Natural killer cell treated with Interleukin-12 subunit alpha and Interleukin-12 subunit beta and Interleukin-15 and Interleukin-18, amount 100 ng/mL, for 72 hours (primary cell): ENCODE measurements at regions not wholly inside any gene's neighbourhood (a gene's known extent, or its start where the extent isn't known, plus 50 kb on each side); places are given as distances from the start of the nearest gene placed in this dataset.

Experiments used
- ATAC-seq, 2 donors: fragments of 150-1000 bp; cut with Tn5 transposase in 1 of 2; sonication (Bioruptor Pico), chemical (Tn5 transposase) in 1 of 2; 2 replicates each; pipeline ENCODE4 v1.10.0; 2021
- DNase-seq: peaks from one replicate; pipeline ENCODE4 v3.0.0; 2022; ENCODE audit warnings: low spot score
- H3K27ac Mint-ChIP-seq, 2 donors: 1 replicate in 1 of 2; 2 replicates in 1 of 2; pipeline ENCODE4 v1.8.0; 2022; ENCODE audit warnings: mixed read lengths in 2 of 2, mild to moderate bottlenecking in 1 of 2, moderate library complexity in 1 of 2
- H3K27me3 Mint-ChIP-seq, 2 donors: 1 replicate in 1 of 2; 2 replicates in 1 of 2; pipeline ENCODE4 v1.8.0; 2022; ENCODE audit warnings: mixed read lengths in 2 of 2
- H3K36me3 Mint-ChIP-seq: one replicate; pipeline ENCODE4 v1.8.0; 2022; ENCODE audit warnings: mixed read lengths
- H3K4me1 Mint-ChIP-seq, 2 donors: 1 replicate in 1 of 2; 2 replicates in 1 of 2; pipeline ENCODE4 v1.8.0; 2022; ENCODE audit warnings: low read depth in 2 of 2, mixed read lengths in 2 of 2, mild to moderate bottlenecking in 1 of 2
- H3K4me3 Mint-ChIP-seq: one replicate; pipeline ENCODE4 v1.8.0; 2022; ENCODE audit warnings: mixed read lengths
- H3K9me3 Mint-ChIP-seq: 2 replicates; pipeline ENCODE4 v1.8.0; 2022; ENCODE audit warnings: mixed read lengths

DNA sequence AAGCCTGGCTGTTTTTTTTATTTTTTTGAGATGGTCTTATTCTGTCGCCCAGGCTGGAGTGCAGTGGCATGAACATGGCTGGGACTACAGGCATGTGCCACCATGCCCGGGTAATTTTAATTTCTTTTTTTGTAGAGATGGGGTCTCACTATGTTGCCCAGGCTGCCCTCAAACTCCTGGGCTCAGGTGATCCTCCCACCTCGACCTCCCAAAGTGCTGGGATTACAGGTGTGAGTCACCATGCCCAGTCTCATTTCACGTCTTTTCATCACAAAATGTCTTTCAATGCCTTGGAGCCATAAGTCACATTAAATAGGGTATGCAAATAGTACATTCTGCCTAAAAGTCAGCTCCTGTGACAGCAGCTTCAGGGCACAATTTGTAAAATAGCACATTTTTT lies 52.8 kb downstream of the SOX2 start:
- H3K4me3 Mint-ChIP-seq, result no peak overlapping the region
- no peaks in the 10 kb centered on the region for H3K4me1 Mint-ChIP-seq
- no peak overlapping the region for H3K27ac Mint-ChIP-seq
- no peak for DNase-seq
- H3K36me3 Mint-ChIP-seq, result no peaks in the 10 kb centered on the region
- no peaks in the 10 kb centered on the region for H3K27me3 Mint-ChIP-seq
- H3K9me3 Mint-ChIP-seq, result no peaks in the 10 kb centered on the region
- no peak for ATAC-seq

DNA sequence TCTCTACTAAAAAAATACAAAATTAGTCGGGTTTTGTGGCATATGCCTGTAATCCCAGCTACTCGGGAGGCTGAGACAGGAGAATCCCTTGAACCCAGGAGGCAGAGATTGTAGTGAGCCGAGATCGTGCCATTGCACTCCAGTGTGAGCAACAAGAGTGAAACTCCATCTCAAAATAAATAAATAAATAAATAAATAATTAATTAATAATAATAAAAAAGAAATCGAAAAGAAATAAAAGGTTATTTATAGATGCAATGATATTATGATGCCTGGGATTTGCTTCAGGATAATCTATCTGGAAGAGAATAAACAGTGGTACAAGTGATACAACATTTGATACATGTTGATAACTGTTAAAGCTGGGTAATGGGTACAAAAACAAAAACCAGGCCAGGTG lies 58.6 kb downstream of the SOX2 start:
- Mint-ChIP-seq H3K4me1 (no peaks in the 10 kb centered on the region), H3K36me3 (no peaks in the 10 kb centered on the region), H3K4me3 (no peak overlapping the region), H3K27ac (no peak overlapping the region), H3K27me3 (no peaks in the 10 kb centered on the region), H3K9me3 (no peaks in the 10 kb centered on the region)
- ATAC-seq, result no peak
- DNase-seq, result no peak

DNA sequence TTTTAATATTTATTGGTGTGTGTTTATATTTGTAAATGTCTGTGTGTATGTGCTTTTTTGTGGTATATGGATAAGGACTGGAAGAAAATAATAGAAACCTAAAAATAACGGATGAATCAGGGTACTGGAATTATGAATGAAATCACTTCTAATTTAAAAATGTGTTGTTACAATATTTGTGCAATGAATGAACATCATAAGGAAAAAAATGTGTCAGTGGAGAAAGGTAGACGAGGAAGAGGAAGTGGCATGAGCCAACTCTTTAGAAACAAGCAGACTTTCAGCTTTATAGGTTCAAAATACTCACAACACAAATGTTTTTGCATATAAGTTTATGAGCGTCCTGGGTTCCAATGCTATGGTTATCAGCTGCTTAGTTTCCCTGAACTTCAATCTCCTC lies 59.4 kb downstream of the SOX2 start:
- H3K9me3 Mint-ChIP-seq, result no peaks in the 10 kb centered on the region
- no peak overlapping the region for H3K27ac Mint-ChIP-seq
- H3K4me3 Mint-ChIP-seq, result no peak overlapping the region
- H3K27me3 Mint-ChIP-seq, result no peaks in the 10 kb centered on the region
- DNase-seq (no peak), ATAC-seq (no peak)
- H3K36me3 Mint-ChIP-seq, result no peaks in the 10 kb centered on the region
- no peaks in the 10 kb centered on the region for H3K4me1 Mint-ChIP-seq

- Mint-ChIP-seq H3K4me1 (no peaks in the 10 kb centered on the region), H3K27ac (no peak overlapping the region), H3K4me3 (no peak overlapping the region), H3K27me3 (no peaks in the 10 kb centered on the region), H3K9me3 (no peaks in the 10 kb centered on the region), H3K36me3 (no peaks in the 10 kb centered on the region)
- ATAC-seq (no peak), DNase-seq (no peak)
Measured at GRCh38 chr3:181772166-181772565, 60.4 kb downstream of the SOX2 start.

DNA sequence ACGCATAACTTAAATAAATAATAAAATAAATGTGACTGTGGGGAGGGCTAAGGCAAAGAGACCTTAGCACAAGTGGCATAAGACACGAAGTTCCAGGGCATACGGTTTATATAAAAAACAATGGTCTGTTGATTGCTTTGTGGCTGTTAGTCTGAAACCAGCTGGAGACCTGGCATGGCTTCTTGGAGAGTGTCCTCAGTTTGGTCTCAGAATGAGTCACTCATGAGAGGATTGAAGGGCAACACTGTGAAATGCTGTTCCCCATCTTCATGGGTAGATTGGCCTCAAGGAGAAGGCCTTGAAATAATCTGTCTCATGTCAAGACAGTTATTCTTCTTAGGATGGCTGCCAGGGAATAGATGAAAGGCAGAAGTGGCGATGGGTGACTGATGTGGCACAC lies 62.2 kb downstream of the SOX2 start:
- no peaks in the 10 kb centered on the region for H3K27me3 Mint-ChIP-seq
- H3K4me3 Mint-ChIP-seq, result no peak overlapping the region
- H3K27ac Mint-ChIP-seq, result no peak overlapping the region
- no peaks in the 10 kb centered on the region for H3K4me1 Mint-ChIP-seq
- no peaks in the 10 kb centered on the region for H3K9me3 Mint-ChIP-seq
- H3K36me3 Mint-ChIP-seq, result no peaks in the 10 kb centered on the region
- ATAC-seq (no peak), DNase-seq (no peak)

GRCh38 chr3:181782306-181782954 lies 70.7 kb downstream of the SOX2 start:
- DNase-seq (no peak), ATAC-seq (no peak)
- Mint-ChIP-seq H3K27me3 (no peaks in the 10 kb centered on the region), H3K9me3 (no peaks in the 10 kb centered on the region), H3K4me3 (no peak overlapping the region), H3K36me3 (no peaks in the 10 kb centered on the region), H3K4me1 (no peaks in the 10 kb centered on the region), H3K27ac (no peak overlapping the region)

DNA sequence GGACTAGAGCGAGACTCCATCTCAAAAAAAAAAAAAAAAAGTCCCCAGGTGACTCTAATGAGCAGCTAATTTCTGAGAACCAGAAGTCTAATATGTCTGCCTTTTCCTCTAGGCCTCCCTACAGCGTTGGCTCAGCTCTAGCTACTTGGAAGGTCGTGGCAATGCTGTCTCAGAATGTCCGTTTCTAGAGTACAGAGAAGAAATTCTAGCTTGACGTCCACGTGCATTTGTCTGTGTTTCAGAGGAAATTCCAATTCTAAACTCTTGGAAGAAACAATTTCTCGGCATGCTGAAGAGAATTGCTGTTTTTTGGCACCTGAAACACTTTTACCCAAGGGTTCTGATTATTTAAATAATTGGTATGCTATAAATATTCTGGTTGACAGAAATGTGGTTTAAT lies 78.8 kb downstream of the SOX2 start:
- no peaks in the 10 kb centered on the region for H3K27me3 Mint-ChIP-seq

DNA sequence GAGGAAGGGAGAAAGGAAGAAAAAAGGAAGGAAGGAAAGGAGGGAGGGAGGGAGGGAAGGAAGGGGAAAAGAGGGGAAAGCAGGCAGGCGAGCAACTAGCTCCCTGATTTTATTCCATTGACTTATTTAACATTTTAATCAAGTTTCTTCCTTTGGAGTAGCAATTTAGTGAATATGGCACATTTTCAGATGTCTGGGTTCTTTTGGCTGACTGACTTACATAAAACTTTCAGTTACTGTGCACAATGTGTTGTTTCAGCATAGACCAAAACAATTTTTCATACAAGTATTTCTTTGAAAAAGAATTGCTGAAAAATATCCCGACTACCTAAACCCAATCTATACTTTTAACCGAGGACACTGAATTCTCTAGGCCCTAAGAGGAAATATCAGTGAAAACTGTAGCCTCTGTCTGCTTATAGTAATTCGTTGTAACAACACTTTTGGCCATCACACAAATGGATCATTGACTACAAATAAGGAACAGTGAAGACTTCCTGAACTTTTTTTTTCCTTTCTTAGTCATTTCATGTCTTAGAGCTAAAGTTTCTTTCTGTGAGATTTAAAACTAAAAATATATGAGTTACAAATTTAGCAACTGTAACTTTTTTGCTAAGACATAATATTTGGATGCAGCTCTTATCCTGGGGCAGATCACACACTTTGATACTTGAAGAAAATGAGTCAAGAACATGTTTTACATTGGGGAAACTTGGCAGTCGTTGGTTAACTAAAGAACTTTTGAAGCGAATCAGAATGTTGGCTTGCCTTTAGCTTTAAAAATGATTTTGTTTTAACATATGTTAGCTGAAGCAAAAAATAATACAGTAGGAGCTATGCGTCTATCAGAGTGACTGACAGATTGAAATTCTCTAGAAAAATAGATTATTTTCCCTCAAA lies 79.6 kb downstream of the SOX2 start:
- H3K27me3 Mint-ChIP-seq, result no peaks in the 10 kb centered on the region
- no peaks in the 10 kb centered on the region for H3K36me3 Mint-ChIP-seq
- DNase-seq (no peak), ATAC-seq (no peak)
- H3K4me3 Mint-ChIP-seq, result no peak overlapping the region
- H3K4me1 Mint-ChIP-seq, result no peaks in the 10 kb centered on the region
- H3K27ac Mint-ChIP-seq, result no peak overlapping the region
- no peaks in the 10 kb centered on the region for H3K9me3 Mint-ChIP-seq

More for the DNA sequence above, 78.8 kb downstream of the SOX2 start:
- H3K9me3 Mint-ChIP-seq, result no peaks in the 10 kb centered on the region
- H3K36me3 Mint-ChIP-seq, result no peaks in the 10 kb centered on the region
- ATAC-seq (no peak), DNase-seq (no peak)
- H3K4me1 Mint-ChIP-seq, result no peaks in the 10 kb centered on the region
- H3K27ac Mint-ChIP-seq, result no peak overlapping the region
- no peak overlapping the region for H3K4me3 Mint-ChIP-seq

- DNase-seq (no peak), ATAC-seq (no peak)
- Mint-ChIP-seq H3K4me3 (no peak overlapping the region), H3K9me3 (no peaks in the 10 kb centered on the region), H3K36me3 (no peaks in the 10 kb centered on the region), H3K4me1 (no peaks in the 10 kb centered on the region), H3K27me3 (no peaks in the 10 kb centered on the region), H3K27ac (no peak overlapping the region)
Measured at GRCh38 chr3:181793006-181793405, 81.3 kb downstream of the SOX2 start.

DNA sequence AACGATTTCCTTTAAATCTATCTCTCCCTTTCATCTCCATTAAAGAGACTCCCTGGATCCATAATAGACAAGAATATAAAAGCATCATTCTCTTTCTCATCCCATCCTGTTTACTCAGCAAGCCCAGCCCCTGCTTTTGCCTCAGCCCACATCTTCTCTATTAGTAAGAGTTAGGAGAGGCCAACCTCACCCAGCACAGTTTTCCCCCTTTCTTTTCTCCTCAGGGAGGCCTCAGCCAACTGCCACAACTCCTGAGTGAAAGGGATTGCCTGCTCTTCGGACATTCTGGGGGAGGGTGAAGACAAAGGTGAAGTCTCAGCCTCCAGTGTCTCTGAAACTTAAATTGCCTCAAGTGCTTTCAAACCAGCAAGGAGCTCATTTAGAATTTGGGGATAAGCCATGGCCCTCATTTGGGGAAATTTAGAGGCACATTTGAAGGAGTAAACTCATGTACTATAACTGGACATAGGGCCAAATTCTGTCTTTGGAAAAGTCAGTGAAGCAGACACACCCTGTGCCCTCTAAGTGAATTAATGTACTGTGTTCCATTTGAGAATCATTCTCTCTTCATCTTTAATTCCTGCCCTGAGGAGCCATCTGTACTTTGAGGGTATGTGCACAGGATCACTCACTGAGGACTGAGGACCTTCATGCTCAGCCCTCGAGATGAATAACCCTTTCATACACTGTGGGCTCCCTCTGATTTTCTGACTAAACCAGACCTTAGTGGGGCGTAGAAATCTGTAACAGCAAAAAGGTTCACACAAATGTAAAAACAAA lies 82.5 kb downstream of the SOX2 start:
- no peaks in the 10 kb centered on the region for H3K27me3 Mint-ChIP-seq
- H3K36me3 Mint-ChIP-seq, result no peaks in the 10 kb centered on the region
- no peaks in the 10 kb centered on the region for H3K4me1 Mint-ChIP-seq
- ATAC-seq (no peak), DNase-seq (no peak)
- no peaks in the 10 kb centered on the region for H3K9me3 Mint-ChIP-seq
- no peak overlapping the region for H3K27ac Mint-ChIP-seq
- no peak overlapping the region for H3K4me3 Mint-ChIP-seq

GRCh38 chr3:181796641-181797040 lies 84.9 kb downstream of the SOX2 start:
- DNase-seq, result no peak
- H3K9me3 Mint-ChIP-seq, result no peaks in the 10 kb centered on the region
- no peak overlapping the region for H3K27ac Mint-ChIP-seq
- no peaks in the 10 kb centered on the region for H3K27me3 Mint-ChIP-seq
- H3K36me3 Mint-ChIP-seq, result no peaks in the 10 kb centered on the region
- no peak for ATAC-seq
- no peaks in the 10 kb centered on the region for H3K4me1 Mint-ChIP-seq
- H3K4me3 Mint-ChIP-seq, result no peak overlapping the region

- Mint-ChIP-seq H3K4me3 (no peak overlapping the region), H3K36me3 (no peaks in the 10 kb centered on the region), H3K27me3 (no peaks in the 10 kb centered on the region), H3K27ac (no peak overlapping the region), H3K9me3 (no peaks in the 10 kb centered on the region), H3K4me1 (no peaks in the 10 kb centered on the region)
- DNase-seq, result no peak
- no peak for ATAC-seq
Measured at GRCh38 chr3:181797431-181797830, 85.7 kb downstream of the SOX2 start.

DNA sequence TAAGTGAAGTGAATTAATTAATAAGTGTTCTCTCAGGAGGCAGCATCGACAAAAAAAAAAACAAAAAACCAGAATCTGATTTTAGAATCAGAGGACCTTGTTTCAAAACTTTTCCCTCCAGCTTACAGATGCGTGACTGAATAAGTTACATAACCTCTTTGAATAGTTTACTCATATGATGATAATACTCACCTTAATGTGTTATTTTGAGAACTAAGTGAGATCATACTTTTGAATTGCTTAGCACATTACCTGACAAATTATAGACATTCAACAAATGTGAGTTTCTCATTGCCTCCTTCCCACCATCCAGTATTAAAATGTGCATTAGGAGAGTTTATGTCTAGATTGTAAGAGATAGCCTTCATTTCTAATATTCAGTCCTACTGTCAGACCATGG lies 94.0 kb downstream of the SOX2 start:
- Mint-ChIP-seq H3K27me3 (no peaks in the 10 kb centered on the region), H3K9me3 (peaks cover 7% of the 10 kb centered on the region), H3K36me3 (no peaks in the 10 kb centered on the region), H3K27ac (no peak overlapping the region), H3K4me3 (no peak overlapping the region), H3K4me1 (no peaks in the 10 kb centered on the region)
- ATAC-seq (no peak), DNase-seq (no peak)

DNA sequence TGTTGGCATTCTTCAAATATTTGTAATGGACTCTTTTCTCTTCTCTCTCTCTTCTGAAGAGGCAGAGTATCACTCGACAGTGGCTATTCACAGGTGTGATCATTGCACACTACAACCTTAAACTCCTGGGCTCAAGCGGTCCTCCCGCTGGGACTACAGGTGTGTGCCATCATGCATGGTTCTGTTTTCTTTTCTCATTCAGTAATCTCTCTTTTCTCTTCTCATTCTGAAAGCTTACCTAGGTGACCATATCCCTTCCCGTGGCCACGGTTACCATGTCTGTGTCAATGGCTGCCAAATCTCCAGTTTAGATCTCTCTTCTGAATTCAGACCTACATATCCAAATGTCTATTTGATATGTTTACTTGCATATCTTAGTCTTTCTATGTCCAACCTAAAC lies 96.3 kb downstream of the SOX2 start:
- no peaks in the 10 kb centered on the region for H3K36me3 Mint-ChIP-seq
- no peak overlapping the region for H3K4me3 Mint-ChIP-seq
- no peaks in the 10 kb centered on the region for H3K4me1 Mint-ChIP-seq

More for the DNA sequence above, 96.3 kb downstream of the SOX2 start:
- peaks cover 7% of the 10 kb centered on the region for H3K9me3 Mint-ChIP-seq
- no peak overlapping the region for H3K27ac Mint-ChIP-seq
- no peak for DNase-seq
- ATAC-seq, result no peak
- H3K27me3 Mint-ChIP-seq, result no peaks in the 10 kb centered on the region
